ENCODE measurements at regions not wholly inside any gene's neighbourhood (a gene's known extent, or its start where the extent isn't known, plus 50 kb on each side); places are given as distances from the start of the nearest gene placed in this dataset.

GRCh38 chrX:920234-920799, 289.7 kb downstream of the SHOX start:
- TF ChIP-seq CTCF (IDR thresholded peaks at IDR 0.05) (no peak), EP300 (IDR thresholded peaks at IDR 0.05) (no peak), POLR2A (IDR thresholded peaks at IDR 0.05) (no peak)

All from gastroesophageal sphincter (tissue), 3 donors.